ENCODE measurements at regions not wholly inside any gene's neighbourhood (a gene's known extent, or its start where the extent isn't known, plus 50 kb on each side); places are given as distances from the start of the nearest gene placed in this dataset.

- Histone ChIP-seq H3F3A (ENCODE audit: insufficient read depth) (no peaks in the 10 kb centered on the region), H3K4me2 (ENCODE audit: low read depth, low read length, poor library complexity, severe bottlenecking) (no peak overlapping the region), H3K9ac (ENCODE audit: low read length) (no peak overlapping the region), H3K36me3 (ENCODE audit: low read length) (no peaks in the 10 kb centered on the region), H3K4me3 (ENCODE audit: insufficient read depth, low read length, poor library complexity, severe bottlenecking) (no peak overlapping the region), H3K79me2 (ENCODE audit: insufficient read depth, low read length) (no peaks in the 10 kb centered on the region), H3K27me3 (ENCODE audit: low read length) (no peaks in the 10 kb centered on the region), H3K9me3 (ENCODE audit: insufficient read depth, low read length) (no peaks in the 10 kb centered on the region), H3K27ac (ENCODE audit: low read depth, low read length) (no peak overlapping the region), H4K20me1 (ENCODE audit: low read depth, low read length) (no peaks in the 10 kb centered on the region), H3K9me2 (replicated peaks; ENCODE audit: insufficient read depth, low read length) (no peaks in the 10 kb centered on the region), H2AFZ (ENCODE audit: low read depth, low read length, severe bottlenecking) (no peak overlapping the region)
- TF ChIP-seq CTCF (IDR thresholded peaks at IDR 0.05; ENCODE audit: insufficient read depth, low read length, poor library complexity, severe bottlenecking), result no peak
- TF ChIP-seq EZH2phosphoT487 (conservative IDR thresholded peaks at IDR 0.05; ENCODE audit: low read length), result no peak
These were observed 212.1 kb upstream of the FMN2 start for GRCh38 chr1:239879321-239880170.

DNA sequence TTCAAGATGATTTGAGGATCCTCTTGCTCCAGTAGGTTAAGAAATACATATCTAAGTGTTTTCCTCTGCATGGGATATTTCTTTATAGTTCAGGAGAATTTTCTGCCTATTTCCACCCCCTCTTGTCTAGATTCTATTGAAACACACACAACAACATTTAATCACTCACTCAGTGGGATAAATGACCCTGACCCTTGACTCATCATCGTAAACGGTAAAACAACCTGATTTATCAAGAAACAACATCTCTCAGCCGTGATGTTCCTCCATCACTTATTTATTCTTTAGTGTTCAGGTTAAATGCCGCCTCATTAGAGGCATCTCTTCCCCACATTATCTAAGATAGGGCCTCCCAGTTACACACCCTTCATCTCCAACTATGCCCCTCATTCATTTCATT, 208.7 kb upstream of the FMN2 start:
- Histone ChIP-seq H3K9me3 (ENCODE audit: insufficient read depth, low read length) (no peaks in the 10 kb centered on the region), H4K20me1 (ENCODE audit: low read depth, low read length) (no peaks in the 10 kb centered on the region), H3K27me3 (ENCODE audit: low read length) (no peaks in the 10 kb centered on the region), H3K36me3 (ENCODE audit: low read length) (no peaks in the 10 kb centered on the region), H2AFZ (ENCODE audit: low read depth, low read length, severe bottlenecking) (no peak overlapping the region), H3K27ac (ENCODE audit: low read depth, low read length) (no peak overlapping the region), H3K9ac (ENCODE audit: low read length) (no peak overlapping the region), H3K4me3 (ENCODE audit: insufficient read depth, low read length, poor library complexity, severe bottlenecking) (no peak overlapping the region), H3K79me2 (ENCODE audit: insufficient read depth, low read length) (no peaks in the 10 kb centered on the region), H3K4me2 (ENCODE audit: low read depth, low read length, poor library complexity, severe bottlenecking) (no peak overlapping the region), H3F3A (ENCODE audit: insufficient read depth) (no peaks in the 10 kb centered on the region), H3K9me2 (replicated peaks; ENCODE audit: insufficient read depth, low read length) (no peaks in the 10 kb centered on the region)
- TF ChIP-seq CTCF (IDR thresholded peaks at IDR 0.05; ENCODE audit: insufficient read depth, low read length, poor library complexity, severe bottlenecking) (no peak), EZH2phosphoT487 (conservative IDR thresholded peaks at IDR 0.05; ENCODE audit: low read length) (no peak)

- H2AFZ ChIP-seq (ENCODE audit: low read depth, low read length, severe bottlenecking), result no peak overlapping the region
- no peak for TF ChIP-seq CTCF (IDR thresholded peaks at IDR 0.05; ENCODE audit: insufficient read depth, low read length, poor library complexity, severe bottlenecking)
- TF ChIP-seq EZH2phosphoT487 (conservative IDR thresholded peaks at IDR 0.05; ENCODE audit: low read length), result no peak
- H3K79me2 ChIP-seq (ENCODE audit: insufficient read depth, low read length), result no peaks in the 10 kb centered on the region
- H3K4me3 ChIP-seq (ENCODE audit: insufficient read depth, low read length, poor library complexity, severe bottlenecking), result no peak overlapping the region
- no peak overlapping the region for H3K4me2 ChIP-seq (ENCODE audit: low read depth, low read length, poor library complexity, severe bottlenecking)
- H3K9ac ChIP-seq (ENCODE audit: low read length), result no peak overlapping the region
- no peak overlapping the region for H3K27ac ChIP-seq (ENCODE audit: low read depth, low read length)
- H3K9me3 ChIP-seq (ENCODE audit: insufficient read depth, low read length), result no peaks in the 10 kb centered on the region
- H3K27me3 ChIP-seq (ENCODE audit: low read length), result no peaks in the 10 kb centered on the region
- H3K36me3 ChIP-seq (ENCODE audit: low read length), result no peaks in the 10 kb centered on the region
- H4K20me1 ChIP-seq (ENCODE audit: low read depth, low read length), result no peaks in the 10 kb centered on the region
- H3K9me2 ChIP-seq (replicated peaks; ENCODE audit: insufficient read depth, low read length), result no peaks in the 10 kb centered on the region
- no peaks in the 10 kb centered on the region for H3F3A ChIP-seq (ENCODE audit: insufficient read depth)
These were observed 206.9 kb upstream of the FMN2 start for GRCh38 chr1:239884796-239885195.
